ENCODE measurements at regions not wholly inside any gene's neighbourhood (a gene's known extent, or its start where the extent isn't known, plus 50 kb on each side); places are given as distances from the start of the nearest gene placed in this dataset.

- intact Hi-C loops (cut with micrococcal nuclease; ENCODE audit: unreplicated experiment): no loop called here
- no TSS peak for BruUV-seq (replicated peaks)
- ATAC-seq: no peak
These were observed 66.8 kb upstream of the MBOAT1 start for GRCh38 chr6:20279051-20279450.

GRCh38 chr6:20279608-20280287 lies 67.5 kb upstream of the MBOAT1 start:
- no peak overlapping the region for H3K4me3 ChIP-seq (ENCODE audit: low read depth in 2 of 2, low read length in 2 of 2)
- in situ Hi-C loops (cut with HindIII; ENCODE audit: low pct_unique_long_range_greater_than_20kb, low sequenced_read_pairs) (no loop called here), intact Hi-C loops (cut with micrococcal nuclease; ENCODE audit: unreplicated experiment) (no loop called here)
- no peak overlapping the region for H3K27ac ChIP-seq (ENCODE audit: low read length)
- ATAC-seq (no peak), DNase-seq (ENCODE audit: low read depth, low spot score) (no peak)
- BruUV-seq (replicated peaks): no TSS peak
- no peaks in the 10 kb centered on the region for H3K36me3 ChIP-seq (ENCODE audit: control insufficient read depth, insufficient read depth, low read length)
- H3K27me3 ChIP-seq (ENCODE audit: control insufficient read depth, insufficient read depth, low read length): 0 out of 2 replicates have a peak, but pooled peaks cover 5% of the 10 kb centered on the region
- TF ChIP-seq TCF7L2 (IDR thresholded peaks at IDR 0.05; ENCODE audit: low read depth, low read length) (no peak), REST (IDR thresholded peaks at IDR 0.05; ENCODE audit: insufficient read depth in 1 of 2, low read depth in 2 of 2, low read length in 1 of 2) (no peak), POLR2AphosphoS5 (IDR thresholded peaks at IDR 0.05; ENCODE audit: low read depth, low read length) (no peak), SIN3A (IDR thresholded peaks at IDR 0.05; ENCODE audit: borderline replicate concordance, insufficient read depth, low read depth, low read length) (no peak)
- TF ChIP-seq, protein P1, sequence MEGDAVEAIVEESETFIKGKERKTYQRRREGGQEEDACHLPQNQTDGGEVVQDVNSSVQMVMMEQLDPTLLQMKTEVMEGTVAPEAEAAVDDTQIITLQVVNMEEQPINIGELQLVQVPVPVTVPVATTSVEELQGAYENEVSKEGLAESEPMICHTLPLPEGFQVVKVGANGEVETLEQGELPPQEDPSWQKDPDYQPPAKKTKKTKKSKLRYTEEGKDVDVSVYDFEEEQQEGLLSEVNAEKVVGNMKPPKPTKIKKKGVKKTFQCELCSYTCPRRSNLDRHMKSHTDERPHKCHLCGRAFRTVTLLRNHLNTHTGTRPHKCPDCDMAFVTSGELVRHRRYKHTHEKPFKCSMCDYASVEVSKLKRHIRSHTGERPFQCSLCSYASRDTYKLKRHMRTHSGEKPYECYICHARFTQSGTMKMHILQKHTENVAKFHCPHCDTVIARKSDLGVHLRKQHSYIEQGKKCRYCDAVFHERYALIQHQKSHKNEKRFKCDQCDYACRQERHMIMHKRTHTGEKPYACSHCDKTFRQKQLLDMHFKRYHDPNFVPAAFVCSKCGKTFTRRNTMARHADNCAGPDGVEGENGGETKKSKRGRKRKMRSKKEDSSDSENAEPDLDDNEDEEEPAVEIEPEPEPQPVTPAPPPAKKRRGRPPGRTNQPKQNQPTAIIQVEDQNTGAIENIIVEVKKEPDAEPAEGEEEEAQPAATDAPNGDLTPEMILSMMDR (IDR thresholded peaks at IDR 0.05): no peak
- H3K9me3 ChIP-seq (ENCODE audit: control insufficient read depth, insufficient read depth, low read depth, low read length): no peaks in the 10 kb centered on the region
- ChIA-PET CTCF (no interaction called here), POLR2A (interaction anchor here (0.5 to 0.6 kb wide), 2 partner anchors 123 to 162 kb away, joined by 8 to 10 read pairs; no protein-coding TSS in a partner anchor)
- H3K4me1 ChIP-seq (ENCODE audit: control insufficient read depth, insufficient read depth, low read length): no peaks in the 10 kb centered on the region

More at GRCh38 chr6:20279051-20279450, 66.8 kb upstream of the MBOAT1 start:
- TF ChIP-seq POLR2AphosphoS5 (IDR thresholded peaks at IDR 0.05; ENCODE audit: low read depth, low read length) (no peak), REST (IDR thresholded peaks at IDR 0.05; ENCODE audit: insufficient read depth in 1 of 2, low read depth in 2 of 2, low read length in 1 of 2) (no peak), TCF7L2 (IDR thresholded peaks at IDR 0.05; ENCODE audit: low read depth, low read length) (no peak), SIN3A (IDR thresholded peaks at IDR 0.05; ENCODE audit: borderline replicate concordance, insufficient read depth, low read depth, low read length) (no peak)
- TF ChIP-seq, protein P1 (IDR thresholded peaks at IDR 0.05): no peak
- DNase-seq (ENCODE audit: low read depth, low spot score): no peak
- Histone ChIP-seq H3K27ac (ENCODE audit: low read length) (no peak overlapping the region), H3K4me1 (ENCODE audit: control insufficient read depth, insufficient read depth, low read length) (no peaks in the 10 kb centered on the region), H3K4me3 (ENCODE audit: low read depth in 2 of 2, low read length in 2 of 2) (no peak overlapping the region), H3K9me3 (ENCODE audit: control insufficient read depth, insufficient read depth, low read depth, low read length) (no peaks in the 10 kb centered on the region), H3K36me3 (ENCODE audit: control insufficient read depth, insufficient read depth, low read length) (no peaks in the 10 kb centered on the region), H3K27me3 (ENCODE audit: control insufficient read depth, insufficient read depth, low read length) (0 out of 2 replicates have a peak, but pooled peaks cover 5% of the 10 kb centered on the region)
- POLR2A ChIA-PET: interaction anchor here (0.5 to 1.1 kb wide), 3 partner anchors 124 to 162 kb away, joined by 3 to 10 read pairs (median 8); no protein-coding TSS in a partner anchor
- in situ Hi-C loops (cut with HindIII; ENCODE audit: low pct_unique_long_range_greater_than_20kb, low sequenced_read_pairs): no loop called here
- CTCF ChIA-PET: interaction anchor here (0.6 kb wide), 1 partner anchor 239 kb away, joined by 3 read pairs; no protein-coding TSS in a partner anchor
